Esophagus muscularis mucosa (tissue), 3 donors: ENCODE measurements at regions not wholly inside any gene's neighbourhood (a gene's known extent, or its start where the extent isn't known, plus 50 kb on each side); places are given as distances from the start of the nearest gene placed in this dataset.

Experiments used
- CTCF ChIP-seq, 3 experiments: fragments of 200-600 bp in 2 of 3; fragments of 450-650 bp in 1 of 3; sonication (generic) in 2 of 3; IDR thresholded peaks; one replicate each; pipeline ENCODE4 v1.5.1; 2017 to 2019; ENCODE audit warnings: antibody characterized with exemption in 3 of 3, mild to moderate bottlenecking in 2 of 3, moderate library complexity in 1 of 3
- POLR2A ChIP-seq: fragments of 450-650 bp; IDR thresholded peaks from one replicate; pipeline ENCODE4 v1.6.1; 2017; ENCODE audit warnings: antibody characterized with exemption, moderate library complexity, mild to moderate bottlenecking, low read depth

- TF ChIP-seq CTCF (IDR thresholded peaks at IDR 0.05) (no peak), POLR2A (no peak)
Observed at GRCh38 chr7:28260969-28261368, 80.4 kb upstream of the JAZF1 start.
